ENCODE measurements at regions not wholly inside any gene's neighbourhood (a gene's known extent, or its start where the extent isn't known, plus 50 kb on each side); places are given as distances from the start of the nearest gene placed in this dataset.

DNA sequence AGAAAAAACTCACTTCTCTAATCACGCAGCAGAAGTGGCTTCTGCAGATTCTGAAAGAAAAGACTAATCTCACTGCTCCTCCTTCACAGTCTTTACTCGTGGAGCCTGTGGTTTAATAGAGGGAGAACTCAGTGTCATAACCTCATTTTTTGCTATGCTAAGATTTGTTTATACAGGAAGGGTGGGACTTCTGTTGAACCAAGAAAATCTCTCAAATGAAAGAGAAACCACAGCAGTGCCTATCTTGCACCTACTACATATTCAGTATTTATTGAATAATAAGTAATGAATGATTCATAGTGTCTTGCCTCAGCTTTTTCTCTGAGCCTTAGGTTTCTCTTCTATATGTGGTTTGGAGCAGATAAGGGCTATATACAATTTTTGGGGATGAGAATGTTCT, 136.1 kb upstream of the DMAC1 start:
- TF ChIP-seq POLR2A (IDR thresholded peaks at IDR 0.05) (no peak), POLR2AphosphoS5 (IDR thresholded peaks at IDR 0.05) (no peak)
- TF ChIP-seq, protein P1, sequence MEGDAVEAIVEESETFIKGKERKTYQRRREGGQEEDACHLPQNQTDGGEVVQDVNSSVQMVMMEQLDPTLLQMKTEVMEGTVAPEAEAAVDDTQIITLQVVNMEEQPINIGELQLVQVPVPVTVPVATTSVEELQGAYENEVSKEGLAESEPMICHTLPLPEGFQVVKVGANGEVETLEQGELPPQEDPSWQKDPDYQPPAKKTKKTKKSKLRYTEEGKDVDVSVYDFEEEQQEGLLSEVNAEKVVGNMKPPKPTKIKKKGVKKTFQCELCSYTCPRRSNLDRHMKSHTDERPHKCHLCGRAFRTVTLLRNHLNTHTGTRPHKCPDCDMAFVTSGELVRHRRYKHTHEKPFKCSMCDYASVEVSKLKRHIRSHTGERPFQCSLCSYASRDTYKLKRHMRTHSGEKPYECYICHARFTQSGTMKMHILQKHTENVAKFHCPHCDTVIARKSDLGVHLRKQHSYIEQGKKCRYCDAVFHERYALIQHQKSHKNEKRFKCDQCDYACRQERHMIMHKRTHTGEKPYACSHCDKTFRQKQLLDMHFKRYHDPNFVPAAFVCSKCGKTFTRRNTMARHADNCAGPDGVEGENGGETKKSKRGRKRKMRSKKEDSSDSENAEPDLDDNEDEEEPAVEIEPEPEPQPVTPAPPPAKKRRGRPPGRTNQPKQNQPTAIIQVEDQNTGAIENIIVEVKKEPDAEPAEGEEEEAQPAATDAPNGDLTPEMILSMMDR (IDR thresholded peaks at IDR 0.05) = no peak
